Karpas-422 (cell line): ENCODE measurements at regions not wholly inside any gene's neighbourhood (a gene's known extent, or its start where the extent isn't known, plus 50 kb on each side); places are given as distances from the start of the nearest gene placed in this dataset.
"Not testable (repeated sequence)": the region's sequence is repeated elsewhere in the genome, so short reads cannot be mapped to it uniquely, and the experiment has no call there.

Source experiments
- DNase-seq: peaks from one replicate; pipeline ENCODE4 v3.0.0-alpha.2; 2015
- H2AFZ ChIP-seq: fragments of 200-600 bp; sonication (generic); 2 replicates; pipeline ENCODE4 v1.6.1; 2014; ENCODE audit warnings: antibody characterized with exemption, low read length, mixed read lengths
- H3K27ac ChIP-seq: fragments of 200-600 bp; sonication (generic); 2 replicates; pipeline ENCODE4 v1.5.1; 2014; ENCODE audit warnings: mild to moderate bottlenecking, low read length, moderate library complexity
- H3K27me3 ChIP-seq: fragments of 200-600 bp; sonication (generic); 2 replicates; pipeline ENCODE4 v1.6.1; 2014; ENCODE audit warnings: low read length, mixed read lengths
- H3K36me3 ChIP-seq: fragments of 200-600 bp; sonication (generic); 2 replicates; pipeline ENCODE4 v1.6.1; 2014; ENCODE audit warnings: low read length, mixed read lengths; ENCODE audit not compliant: insufficient read depth
- H3K4me1 ChIP-seq: fragments of 200-600 bp; sonication (generic); 2 replicates; pipeline ENCODE4 v1.6.1; 2014; ENCODE audit warnings: mild to moderate bottlenecking, low read length, mixed read lengths
- H3K4me2 ChIP-seq: fragments of 200-600 bp; sonication (generic); 2 replicates; pipeline ENCODE4 v1.6.1; 2014; ENCODE audit warnings: low read length, low read depth, mild to moderate bottlenecking; ENCODE audit not compliant: poor library complexity, severe bottlenecking
- H3K4me3 ChIP-seq: fragments of 200-600 bp; sonication (generic); 2 replicates; pipeline ENCODE4 v1.5.1; 2014; ENCODE audit warnings: mild to moderate bottlenecking, antibody characterized with exemption, low read length, mixed read lengths
- H3K79me2 ChIP-seq: fragments of 200-600 bp; sonication (generic); 2 replicates; pipeline ENCODE4 v1.6.1; 2014; ENCODE audit warnings: mild to moderate bottlenecking, low read length, mixed read lengths
- H3K9ac ChIP-seq: fragments of 200-600 bp; sonication (generic); 2 replicates; pipeline ENCODE4 v1.6.0; 2014; ENCODE audit warnings: low read length
- H3K9me2 ChIP-seq: fragments of 200-600 bp; sonication (generic), shearing (Covaris generic); replicated peaks from 2 replicates; pipeline ENCODE4 v1.6.0; 2014; ENCODE audit warnings: mild to moderate bottlenecking, low read length, moderate library complexity; ENCODE audit not compliant: insufficient read depth
- H3K9me3 ChIP-seq: fragments of 300-700, 200-600 bp; sonication (generic); 2 replicates; pipeline ENCODE4 v1.6.1; 2014; ENCODE audit warnings: low read length, mixed read lengths
- H4K20me1 ChIP-seq: fragments of 200-600 bp; sonication (generic); 2 replicates; pipeline ENCODE4 v1.6.1; 2014; ENCODE audit warnings: mild to moderate bottlenecking, antibody characterized with exemption, low read length, low read depth; ENCODE audit not compliant: insufficient read depth

- no peak overlapping the region for H3K4me3 ChIP-seq
- DNase-seq, result no peak
- H3K9ac ChIP-seq, result no peak overlapping the region
- H3K9me3 ChIP-seq, result no peaks in the 10 kb centered on the region; the same call in 1 of the 2 replicates
- peaks cover 2% of the 10 kb centered on the region; the same call in 1 of the 2 replicates for H3K27me3 ChIP-seq
- no peaks in the 10 kb centered on the region for H3K9me2 ChIP-seq
- no peak overlapping the region for H2AFZ ChIP-seq
- H3K36me3 ChIP-seq, result no peaks in the 10 kb centered on the region
- no peak overlapping the region for H3K4me2 ChIP-seq
- H3K27ac ChIP-seq, result no peak overlapping the region
- no peaks in the 10 kb centered on the region for H3K4me1 ChIP-seq
- H4K20me1 ChIP-seq, result no peaks in the 10 kb centered on the region
- H3K79me2 ChIP-seq, result no peaks in the 10 kb centered on the region
These were observed 213.1 kb downstream of the UQCRFS1 start for GRCh38 chr19:28999724-29000433.

- Histone ChIP-seq H2AFZ (no peak overlapping the region), H3K79me2 (no peaks in the 10 kb centered on the region), H3K4me3 (no peak overlapping the region), H3K27ac (no peak overlapping the region), H3K4me1 (no peaks in the 10 kb centered on the region), H3K36me3 (no peaks in the 10 kb centered on the region), H3K9me2 (no peaks in the 10 kb centered on the region), H3K4me2 (no peak overlapping the region), H3K9ac (no peak overlapping the region), H4K20me1 (no peaks in the 10 kb centered on the region), H3K9me3 (no peaks in the 10 kb centered on the region; the same call in none of the 2 replicates), H3K27me3 (peaks cover 2% of the 10 kb centered on the region; the same call in 1 of the 2 replicates)
- no peak for DNase-seq
These were observed 214.0 kb downstream of the UQCRFS1 start for GRCh38 chr19:28998974-28999373.

- DNase-seq, H3K9me3 ChIP-seq, H3K79me2 ChIP-seq, H3K4me1 ChIP-seq, H3K4me2 ChIP-seq, H3K27ac ChIP-seq, H3K4me3 ChIP-seq, H3K9ac ChIP-seq, H3K9me2 ChIP-seq, H2AFZ ChIP-seq, H4K20me1 ChIP-seq, H3K36me3 ChIP-seq, H3K27me3 ChIP-seq: not testable (repeated sequence)
These were observed 215.1 kb downstream of the UQCRFS1 start for GRCh38 chr19:28997866-28998265.

- no peaks in the 10 kb centered on the region for H3K4me1 ChIP-seq
- H3K4me3 ChIP-seq, result no peak overlapping the region
- H3K9ac ChIP-seq, result no peak overlapping the region
- H3K79me2 ChIP-seq, result no peaks in the 10 kb centered on the region
- no peak overlapping the region for H3K4me2 ChIP-seq
- DNase-seq, result no peak
- H3K27ac ChIP-seq, result no peak overlapping the region
- no peaks in the 10 kb centered on the region for H4K20me1 ChIP-seq
- H3K9me3 ChIP-seq, result no peaks in the 10 kb centered on the region; the same call in 1 of the 2 replicates
- H2AFZ ChIP-seq, result no peak overlapping the region
- H3K9me2 ChIP-seq, result no peaks in the 10 kb centered on the region
- H3K27me3 ChIP-seq, result no peaks in the 10 kb centered on the region
- H3K36me3 ChIP-seq, result no peaks in the 10 kb centered on the region
These were observed 222.4 kb downstream of the UQCRFS1 start for GRCh38 chr19:28990522-28990921.

- no peaks in the 10 kb centered on the region for H3K27me3 ChIP-seq
- no peaks in the 10 kb centered on the region for H3K4me1 ChIP-seq
- H3K27ac ChIP-seq, result no peak overlapping the region
- H2AFZ ChIP-seq, result no peak overlapping the region
- H3K9ac ChIP-seq, result no peak overlapping the region
- no peaks in the 10 kb centered on the region for H3K9me2 ChIP-seq
- no peaks in the 10 kb centered on the region for H3K36me3 ChIP-seq
- H4K20me1 ChIP-seq, result no peaks in the 10 kb centered on the region
- no peaks in the 10 kb centered on the region for H3K79me2 ChIP-seq
- no peaks in the 10 kb centered on the region; the same call in 1 of the 2 replicates for H3K9me3 ChIP-seq
- no peak overlapping the region for H3K4me3 ChIP-seq
- DNase-seq, result no peak
- no peak overlapping the region for H3K4me2 ChIP-seq
These were observed 223.2 kb downstream of the UQCRFS1 start for GRCh38 chr19:28989739-28990138.

GRCh38 chr19:28988066-28988465, 224.9 kb downstream of the UQCRFS1 start:
- Histone ChIP-seq H3K36me3 (no peaks in the 10 kb centered on the region), H3K9me3 (no peaks in the 10 kb centered on the region), H3K4me1 (no peaks in the 10 kb centered on the region), H2AFZ (no peak overlapping the region), H3K79me2 (no peaks in the 10 kb centered on the region), H3K27me3 (no peaks in the 10 kb centered on the region), H3K27ac (no peak overlapping the region), H4K20me1 (no peaks in the 10 kb centered on the region), H3K4me2 (no peak overlapping the region), H3K4me3 (no peak overlapping the region), H3K9ac (no peak overlapping the region), H3K9me2 (no peaks in the 10 kb centered on the region)
- DNase-seq, result no peak

GRCh38 chr19:28987177-28987576, 225.8 kb downstream of the UQCRFS1 start:
- no peaks in the 10 kb centered on the region for H3K27me3 ChIP-seq
- no peaks in the 10 kb centered on the region for H3K9me3 ChIP-seq
- H3K4me3 ChIP-seq, result no peak overlapping the region
- no peaks in the 10 kb centered on the region for H3K79me2 ChIP-seq
- DNase-seq, result no peak
- no peak overlapping the region for H3K9ac ChIP-seq
- no peak overlapping the region for H2AFZ ChIP-seq
- no peak overlapping the region for H3K4me2 ChIP-seq
- H4K20me1 ChIP-seq, result no peaks in the 10 kb centered on the region
- no peaks in the 10 kb centered on the region for H3K9me2 ChIP-seq
- H3K4me1 ChIP-seq, result no peaks in the 10 kb centered on the region
- no peaks in the 10 kb centered on the region for H3K36me3 ChIP-seq
- no peak overlapping the region for H3K27ac ChIP-seq

GRCh38 chr19:28985201-28985600, 227.8 kb downstream of the UQCRFS1 start:
- no peak overlapping the region for H3K27ac ChIP-seq
- no peak overlapping the region for H3K4me3 ChIP-seq
- no peaks in the 10 kb centered on the region for H3K4me1 ChIP-seq
- no peaks in the 10 kb centered on the region for H3K9me2 ChIP-seq
- H2AFZ ChIP-seq, result no peak overlapping the region
- no peak for DNase-seq
- H4K20me1 ChIP-seq, result no peaks in the 10 kb centered on the region
- H3K4me2 ChIP-seq, result no peak overlapping the region
- H3K9me3 ChIP-seq, result no peaks in the 10 kb centered on the region
- no peaks in the 10 kb centered on the region for H3K36me3 ChIP-seq
- H3K27me3 ChIP-seq, result 0 out of 2 replicates have a peak, but pooled peaks cover 2% of the 10 kb centered on the region
- no peak overlapping the region for H3K9ac ChIP-seq
- H3K79me2 ChIP-seq, result no peaks in the 10 kb centered on the region
